HG03097 (cell line): ENCODE measurements at regions not wholly inside any gene's neighbourhood (a gene's known extent, or its start where the extent isn't known, plus 50 kb on each side); places are given as distances from the start of the nearest gene placed in this dataset.

Source experiments
- ATAC-seq: cut with Tn5 transposase; IDR thresholded peaks from one replicate; pipeline ENCODE4 v1.9.1; 2021; ENCODE audit not compliant: unreplicated experiment, low FRiP score

GRCh38 chr4:125891597-125892258 is 577.0 kb downstream of the FAT4 start:
- no peak for ATAC-seq

DNA sequence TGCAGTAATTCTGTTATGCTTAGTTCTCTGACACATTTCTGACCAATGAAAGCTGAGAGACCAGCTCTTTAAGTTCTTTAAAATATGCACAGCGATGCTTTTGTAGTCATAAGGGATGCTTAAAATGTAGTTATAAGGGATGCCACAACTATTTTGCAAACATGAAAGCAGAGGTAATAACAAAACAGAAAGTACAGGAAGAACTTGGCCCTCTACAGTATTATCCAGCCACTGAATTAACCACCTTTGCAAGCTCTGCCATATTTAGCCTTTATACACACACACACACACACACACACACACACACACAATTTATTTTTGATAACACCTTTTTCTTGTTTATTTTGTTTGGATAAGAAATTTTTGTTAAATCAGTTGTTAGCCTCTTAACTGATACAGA is 590.0 kb downstream of the FAT4 start:
- ATAC-seq, result no peak

DNA sequence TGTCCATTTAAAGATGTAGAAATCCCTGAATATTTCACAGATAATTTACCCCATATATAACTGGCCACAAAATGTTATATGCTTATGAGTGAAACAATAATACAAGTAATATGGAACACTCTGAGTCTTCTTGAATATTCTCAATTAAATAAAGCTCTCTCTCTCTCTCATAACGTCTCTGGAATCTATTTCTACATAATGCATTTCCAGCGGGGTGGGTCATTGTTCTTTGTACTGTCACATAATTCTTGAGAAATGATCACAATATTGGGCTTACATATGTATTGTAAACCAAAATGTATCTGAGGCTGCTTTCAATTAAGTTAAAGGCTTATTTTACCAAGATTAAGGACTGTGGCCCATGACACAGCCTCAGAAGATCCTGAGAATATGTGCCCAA is 596.3 kb downstream of the FAT4 start:
- ATAC-seq, result no peak

DNA sequence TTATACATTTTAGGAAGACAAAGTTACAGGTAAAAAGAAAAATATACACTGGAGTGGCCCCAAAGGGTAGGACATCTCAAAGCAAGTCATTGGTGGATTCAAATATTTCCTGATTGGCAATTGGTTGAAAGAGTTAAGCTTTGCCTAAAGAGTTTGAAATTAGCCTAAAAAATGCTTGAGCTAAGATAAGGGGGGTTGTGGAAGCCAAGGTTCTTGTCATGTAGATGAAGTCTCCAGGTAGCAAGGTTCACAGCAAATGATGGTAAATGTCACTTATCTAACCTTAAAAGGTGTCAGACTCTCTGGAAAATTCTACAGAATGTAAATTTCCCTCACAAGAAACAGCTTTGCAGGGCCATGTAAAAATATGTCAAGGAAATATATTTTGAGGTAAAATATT is 596.7 kb downstream of the FAT4 start:
- no peak for ATAC-seq

GRCh38 chr4:125917559-125917958 is 602.8 kb downstream of the FAT4 start:
- no peak for ATAC-seq

GRCh38 chr4:125928652-125929051 is 613.9 kb downstream of the FAT4 start:
- ATAC-seq, result no peak

- ATAC-seq, result no peak
These were observed 623.8 kb downstream of the FAT4 start for GRCh38 chr4:125938541-125938940.

GRCh38 chr4:125940426-125940825 is 625.7 kb downstream of the FAT4 start:
- no peak for ATAC-seq

DNA sequence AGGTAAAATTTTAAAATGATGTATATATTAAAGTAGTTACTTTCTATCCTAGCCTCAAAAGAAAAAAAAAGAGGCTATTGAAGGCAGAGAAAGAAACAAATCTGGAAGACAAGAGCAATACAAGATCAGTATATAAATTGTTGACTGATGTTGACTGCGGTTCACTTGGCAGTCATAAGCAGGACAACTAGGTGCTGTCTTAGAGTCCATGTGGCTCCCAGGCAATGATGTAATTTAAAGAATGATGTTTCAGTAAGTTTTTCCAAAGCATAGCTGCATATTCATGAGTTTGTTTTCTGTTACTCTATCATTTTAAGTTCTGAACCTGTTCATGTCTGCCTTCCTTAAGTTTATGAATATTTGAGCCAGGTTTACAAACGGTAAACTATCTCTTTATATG is 630.2 kb downstream of the FAT4 start:
- no peak for ATAC-seq

- ATAC-seq, result no peak
These were observed 633.3 kb downstream of the FAT4 start for GRCh38 chr4:125948021-125948420.

DNA sequence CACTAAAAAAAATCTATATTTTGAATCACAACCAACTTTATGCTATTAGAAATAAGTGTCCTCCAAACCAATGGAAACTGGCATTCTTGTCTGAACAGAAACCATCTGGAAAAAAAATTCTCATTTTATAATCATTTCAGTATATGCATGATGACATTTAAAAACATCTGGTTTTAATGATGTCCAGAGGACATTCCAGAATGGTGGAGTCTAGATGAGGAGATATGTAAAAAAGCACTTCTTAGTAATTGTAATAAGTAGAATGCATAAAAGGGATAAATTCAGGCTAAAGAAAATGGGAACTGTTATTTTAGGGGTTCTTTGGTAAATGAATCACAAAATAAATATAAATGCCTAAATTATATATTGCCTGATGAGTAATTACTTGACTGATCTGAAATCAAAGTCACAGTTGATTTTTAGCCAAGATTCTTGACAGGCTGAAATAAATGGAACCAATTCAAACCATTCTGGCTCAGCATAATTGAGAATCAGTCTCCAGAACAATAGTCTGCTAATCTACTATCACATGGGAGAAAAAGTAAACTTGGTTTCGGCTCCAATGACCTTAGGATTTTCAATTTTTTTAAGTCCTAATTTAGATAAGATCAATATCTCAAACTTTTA is 636.6 kb downstream of the FAT4 start:
- ATAC-seq, result no peak

DNA sequence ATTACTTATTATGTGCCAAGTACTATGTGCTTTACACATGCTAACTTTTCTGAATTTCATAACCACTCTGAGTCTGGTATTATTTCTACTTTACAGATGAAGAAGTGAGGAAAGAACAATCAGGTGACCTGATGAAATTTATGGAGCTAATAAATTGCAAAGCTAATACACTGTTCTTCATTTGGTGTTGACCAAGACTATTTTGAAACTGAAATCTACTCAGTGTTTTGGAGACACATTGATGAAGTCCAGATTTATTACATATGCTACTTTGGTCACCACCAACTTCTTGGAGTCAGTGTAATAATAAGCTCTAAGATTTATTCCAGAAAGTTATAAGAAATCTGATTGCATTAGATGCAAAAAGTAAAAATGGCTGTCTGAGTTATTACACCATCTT is 637.9 kb downstream of the FAT4 start:
- no peak for ATAC-seq

GRCh38 chr4:125956276-125956675 is 641.5 kb downstream of the FAT4 start:
- ATAC-seq, result no peak

DNA sequence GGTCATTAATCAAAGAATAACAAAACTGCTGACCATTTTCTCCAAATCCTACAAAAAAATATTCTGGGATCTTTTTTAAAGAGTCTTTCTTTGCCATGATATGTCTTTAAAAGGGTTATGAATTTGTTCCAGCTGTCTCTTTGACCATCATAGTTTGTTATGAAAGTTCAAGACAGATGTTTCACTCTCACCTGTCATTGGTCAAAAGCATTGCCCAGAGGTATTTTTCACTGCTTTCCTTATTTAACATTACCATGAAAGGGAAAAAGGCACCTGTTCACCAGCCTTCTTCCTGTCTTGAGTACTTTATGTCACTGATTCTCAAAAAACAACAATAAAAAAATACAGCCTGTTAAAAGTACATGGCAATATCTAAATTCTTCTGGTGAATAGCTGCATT is 643.8 kb downstream of the FAT4 start:
- ATAC-seq, result no peak

- no peak for ATAC-seq
These were observed 646.9 kb downstream of the FAT4 start for GRCh38 chr4:125961626-125962025.

- no peak for ATAC-seq
These were observed 661.2 kb downstream of the FAT4 start for GRCh38 chr4:125975861-125976397.

DNA sequence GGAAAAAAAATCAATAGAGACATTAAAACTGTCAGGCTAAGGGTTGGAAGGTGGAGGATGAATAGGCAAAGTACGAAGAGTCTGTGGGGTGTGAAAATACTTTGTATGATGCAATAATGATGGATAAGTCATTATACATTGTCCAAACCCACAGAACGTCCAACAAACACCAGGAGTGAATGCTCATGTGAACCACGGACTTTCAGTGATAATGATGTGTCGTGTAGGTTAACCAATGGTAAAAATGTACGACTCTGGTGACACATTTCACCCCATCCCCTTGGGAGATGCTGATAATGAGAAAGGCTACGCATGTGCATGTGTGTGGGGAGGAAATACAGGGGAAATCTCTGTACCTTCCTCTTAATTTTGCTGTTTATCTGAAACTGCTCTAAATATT is 665.2 kb downstream of the FAT4 start:
- ATAC-seq, result no peak

DNA sequence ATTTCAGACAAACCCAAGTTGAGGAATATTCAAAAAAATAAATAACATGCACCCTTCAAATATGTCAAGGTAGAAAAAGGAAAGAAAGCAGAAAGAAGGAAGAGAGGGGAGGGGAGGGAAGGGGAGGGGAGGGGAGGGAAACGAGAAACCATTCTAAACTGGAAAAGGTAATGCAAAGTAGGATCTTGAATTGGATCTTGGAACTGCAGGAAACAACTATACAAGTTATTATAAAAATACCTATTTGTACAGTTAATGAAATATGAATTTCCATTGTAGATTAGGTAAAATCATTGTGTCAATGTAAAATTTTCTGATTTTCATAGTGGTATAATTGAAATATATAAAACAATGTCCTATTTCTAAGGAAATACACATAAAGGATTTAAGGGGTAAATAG is 668.4 kb downstream of the FAT4 start:
- ATAC-seq, result no peak

- no peak for ATAC-seq
These were observed 671.1 kb downstream of the FAT4 start for GRCh38 chr4:125985856-125986255.

DNA sequence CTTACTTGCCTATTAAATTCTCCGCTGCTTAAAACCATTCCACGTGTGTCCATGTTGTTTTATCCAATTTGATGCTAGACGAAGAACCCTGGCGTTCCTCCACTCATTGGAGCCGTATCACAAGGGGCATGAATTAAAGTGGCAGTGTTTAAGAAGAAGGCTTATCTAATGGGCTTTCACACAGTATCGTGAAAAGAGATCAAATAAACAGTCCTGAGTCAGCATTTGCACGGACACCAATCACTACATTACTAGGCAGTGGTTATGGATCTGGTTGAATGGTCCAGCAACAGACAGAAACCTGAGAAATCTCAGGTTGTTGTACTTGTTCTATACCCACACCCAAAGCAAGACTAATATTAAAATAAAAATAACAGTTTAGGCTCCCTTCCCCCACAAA is 671.6 kb downstream of the FAT4 start:
- ATAC-seq, result no peak

DNA sequence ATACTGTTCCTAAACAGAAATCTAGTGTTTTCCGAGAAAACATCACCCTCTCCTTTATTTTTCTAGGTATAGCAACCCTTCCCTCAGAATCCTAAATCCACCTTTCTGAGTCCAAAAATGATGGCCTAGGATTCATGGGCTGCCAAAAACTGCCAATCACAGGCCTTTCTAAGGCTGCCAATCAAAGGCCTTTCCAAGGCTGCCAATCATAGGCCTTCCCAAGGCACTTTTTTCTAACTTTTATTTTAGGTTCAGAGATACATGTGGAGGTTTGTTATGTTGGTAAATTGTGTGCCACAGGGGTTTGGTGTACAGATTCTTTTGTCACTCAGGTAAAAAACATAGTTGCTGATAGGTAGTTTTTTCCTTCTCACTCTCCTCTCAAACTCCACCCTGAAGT is 673.7 kb downstream of the FAT4 start:
- ATAC-seq, result no peak

GRCh38 chr4:125991398-125991797 is 676.6 kb downstream of the FAT4 start:
- ATAC-seq, result no peak
